ACC112 (cell line): ENCODE measurements at regions not wholly inside any gene's neighbourhood (a gene's known extent, or its start where the extent isn't known, plus 50 kb on each side); places are given as distances from the start of the nearest gene placed in this dataset.

Experiments used
- H2AFZ ChIP-seq: fragments of 200-600 bp; sonication (generic); one replicate; pipeline ENCODE4 v1.6.0; 2017; ENCODE audit warnings: antibody characterized with exemption, low read length; ENCODE audit not compliant: unreplicated experiment
- H3K27ac ChIP-seq: fragments of 200-600 bp; sonication (generic); 2 replicates; pipeline ENCODE4 v1.5.1; 2014; ENCODE audit warnings: low read depth, mild to moderate bottlenecking, antibody characterized with exemption, low read length, moderate library complexity
- H3K27me3 ChIP-seq: fragments of 200-600 bp; sonication (generic); 2 replicates; pipeline ENCODE4 v1.6.1; 2014; ENCODE audit warnings: mild to moderate bottlenecking, antibody characterized with exemption, low read length, moderate library complexity, mixed read lengths; ENCODE audit not compliant: insufficient read depth
- H3K36me3 ChIP-seq: fragments of 200-600 bp; sonication (generic); 2 replicates; pipeline ENCODE4 v1.6.1; 2016; ENCODE audit warnings: mild to moderate bottlenecking, antibody characterized with exemption, low read length, moderate library complexity, mixed read lengths; ENCODE audit not compliant: insufficient read depth
- H3K4me1 ChIP-seq: fragments of 200-600 bp; sonication (generic); one replicate; pipeline ENCODE4 v1.6.1; 2016; ENCODE audit warnings: low read length, mixed read lengths; ENCODE audit not compliant: insufficient read depth, unreplicated experiment, control insufficient read depth
- H3K4me3 ChIP-seq: fragments of 200-600 bp; sonication (generic); 2 replicates; pipeline ENCODE4 v1.5.1; 2014; ENCODE audit warnings: mild to moderate bottlenecking, low read depth, low read length
- H3K79me2 ChIP-seq: fragments of 200-600 bp; sonication (generic); one replicate; pipeline ENCODE4 v1.6.0; 2016; ENCODE audit warnings: low read length; ENCODE audit not compliant: control insufficient read depth, unreplicated experiment, insufficient read depth

DNA sequence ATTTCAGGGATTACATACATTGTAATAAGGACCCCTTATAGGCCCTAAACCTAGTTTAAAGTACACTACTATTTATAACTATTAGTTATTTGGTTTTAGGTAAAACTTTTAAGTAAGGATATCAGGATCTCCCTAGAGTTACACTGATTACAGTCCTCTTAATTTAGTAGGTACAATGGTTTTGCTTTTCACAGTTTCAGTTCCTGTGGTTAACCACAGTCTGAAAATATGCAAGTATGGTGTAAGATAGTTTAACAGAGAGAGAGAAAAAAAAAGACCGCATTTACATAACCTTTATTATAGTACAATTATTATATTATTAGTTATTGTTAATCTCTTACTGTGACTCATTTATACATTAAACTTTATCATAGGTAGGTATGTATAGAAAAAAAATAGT, 725.3 kb upstream of the PTPRD start:
- H3K4me3 ChIP-seq = no peak overlapping the region
- no peaks in the 10 kb centered on the region for H3K36me3 ChIP-seq
- H3K4me1 ChIP-seq = no peaks in the 10 kb centered on the region
- no peak overlapping the region for H2AFZ ChIP-seq
- no peaks in the 10 kb centered on the region for H3K79me2 ChIP-seq
- no peak overlapping the region for H3K27ac ChIP-seq
- no peaks in the 10 kb centered on the region for H3K27me3 ChIP-seq

- no peaks in the 10 kb centered on the region for H3K36me3 ChIP-seq
- no peaks in the 10 kb centered on the region for H3K4me1 ChIP-seq
- H3K4me3 ChIP-seq = no peak overlapping the region
- H3K27ac ChIP-seq = no peak overlapping the region
- no peak overlapping the region for H2AFZ ChIP-seq
- H3K79me2 ChIP-seq = no peaks in the 10 kb centered on the region
- no peaks in the 10 kb centered on the region for H3K27me3 ChIP-seq
Observed at GRCh38 chr9:11340654-11341053, 727.9 kb upstream of the PTPRD start.

DNA sequence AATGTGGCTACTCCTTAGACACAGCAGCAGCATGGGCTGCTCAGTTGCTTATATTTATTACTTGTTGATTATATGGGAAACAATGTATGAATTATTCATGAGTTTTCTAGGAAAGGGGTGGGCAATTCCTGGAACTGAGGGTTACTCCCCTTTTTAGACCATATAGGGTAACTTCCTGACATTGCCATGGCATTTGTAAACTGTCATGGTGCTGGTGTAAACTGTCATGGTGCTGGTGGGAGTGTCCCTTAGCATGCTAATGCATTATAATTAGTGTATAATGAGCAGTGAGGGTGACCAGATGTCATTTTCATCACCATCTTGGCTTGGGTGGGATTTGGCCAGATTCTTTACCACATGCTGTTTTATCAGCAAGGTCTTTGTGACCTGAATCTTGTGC, 734.6 kb upstream of the PTPRD start:
- Histone ChIP-seq H3K36me3 (no peaks in the 10 kb centered on the region), H2AFZ (no peak overlapping the region), H3K4me1 (no peaks in the 10 kb centered on the region), H3K79me2 (no peaks in the 10 kb centered on the region), H3K27ac (no peak overlapping the region), H3K27me3 (no peaks in the 10 kb centered on the region), H3K4me3 (no peak overlapping the region)

DNA sequence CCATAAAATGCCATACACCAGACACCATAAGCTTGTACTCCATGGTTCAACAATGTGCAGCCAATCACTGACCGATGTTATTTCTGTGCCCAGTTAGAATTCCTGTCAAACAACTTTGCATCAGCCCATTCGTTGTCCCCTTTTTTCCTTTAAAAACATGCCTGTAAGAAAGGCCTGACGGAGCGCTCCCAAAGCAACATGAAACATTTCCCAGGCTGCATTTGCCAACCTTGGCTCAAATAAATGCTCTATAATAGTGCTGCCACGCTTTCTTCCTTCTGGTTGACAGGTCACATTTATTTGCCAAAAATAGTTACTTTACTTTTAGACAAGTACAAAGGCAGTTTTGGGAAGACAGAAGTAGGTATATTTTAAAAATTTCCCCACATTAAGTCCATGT, 735.6 kb upstream of the PTPRD start:
- Histone ChIP-seq H3K79me2 (no peaks in the 10 kb centered on the region), H3K27me3 (no peaks in the 10 kb centered on the region), H3K4me1 (no peaks in the 10 kb centered on the region), H3K4me3 (no peak overlapping the region), H3K27ac (no peak overlapping the region), H3K36me3 (no peaks in the 10 kb centered on the region), H2AFZ (no peak overlapping the region)

GRCh38 chr9:11349187-11349586, 736.4 kb upstream of the PTPRD start:
- Histone ChIP-seq H3K4me3 (no peak overlapping the region), H3K27ac (no peak overlapping the region)

GRCh38 chr9:11352612-11353011, 739.8 kb upstream of the PTPRD start:
- Histone ChIP-seq H3K27me3 (no peaks in the 10 kb centered on the region), H3K36me3 (no peaks in the 10 kb centered on the region), H2AFZ (no peak overlapping the region), H3K4me1 (no peaks in the 10 kb centered on the region), H3K4me3 (no peak overlapping the region), H3K79me2 (no peaks in the 10 kb centered on the region), H3K27ac (no peak overlapping the region)

More at GRCh38 chr9:11349187-11349586, 736.4 kb upstream of the PTPRD start:
- no peaks in the 10 kb centered on the region for H3K4me1 ChIP-seq
- no peaks in the 10 kb centered on the region for H3K79me2 ChIP-seq
- H3K27me3 ChIP-seq = no peaks in the 10 kb centered on the region
- H2AFZ ChIP-seq = no peak overlapping the region
- H3K36me3 ChIP-seq = no peaks in the 10 kb centered on the region

- Histone ChIP-seq H3K79me2 (no peaks in the 10 kb centered on the region), H3K36me3 (no peaks in the 10 kb centered on the region), H2AFZ (no peak overlapping the region), H3K4me1 (no peaks in the 10 kb centered on the region), H3K4me3 (no peak overlapping the region), H3K27ac (no peak overlapping the region), H3K27me3 (no peaks in the 10 kb centered on the region)
Observed at GRCh38 chr9:11356067-11356466, 743.3 kb upstream of the PTPRD start.

GRCh38 chr9:11366585-11367129, 753.9 kb upstream of the PTPRD start:
- H3K27ac ChIP-seq = no peak overlapping the region
- H3K36me3 ChIP-seq = no peaks in the 10 kb centered on the region
- no peak overlapping the region for H3K4me3 ChIP-seq
- no peak overlapping the region for H2AFZ ChIP-seq
- H3K79me2 ChIP-seq = no peaks in the 10 kb centered on the region
- H3K27me3 ChIP-seq = no peaks in the 10 kb centered on the region
- H3K4me1 ChIP-seq = no peaks in the 10 kb centered on the region

GRCh38 chr9:11374926-11375325, 762.1 kb upstream of the PTPRD start:
- Histone ChIP-seq H3K4me1 (no peaks in the 10 kb centered on the region), H3K27ac (no peak overlapping the region), H3K4me3 (no peak overlapping the region), H3K27me3 (no peaks in the 10 kb centered on the region), H3K36me3 (no peaks in the 10 kb centered on the region), H2AFZ (no peak overlapping the region), H3K79me2 (no peaks in the 10 kb centered on the region)

GRCh38 chr9:11402621-11403020, 789.8 kb upstream of the PTPRD start:
- no peaks in the 10 kb centered on the region for H3K79me2 ChIP-seq
- H3K36me3 ChIP-seq = no peaks in the 10 kb centered on the region
- H3K4me3 ChIP-seq = no peak overlapping the region
- H3K4me1 ChIP-seq = no peaks in the 10 kb centered on the region
- H3K27ac ChIP-seq = no peak overlapping the region
- H3K27me3 ChIP-seq = no peaks in the 10 kb centered on the region
- H2AFZ ChIP-seq = no peak overlapping the region

- no peak overlapping the region for H3K27ac ChIP-seq
- no peaks in the 10 kb centered on the region for H3K36me3 ChIP-seq
- H3K4me1 ChIP-seq = no peaks in the 10 kb centered on the region
- no peaks in the 10 kb centered on the region for H3K27me3 ChIP-seq
- no peak overlapping the region for H3K4me3 ChIP-seq
- no peaks in the 10 kb centered on the region for H3K79me2 ChIP-seq
- H2AFZ ChIP-seq = no peak overlapping the region
Observed at GRCh38 chr9:11414241-11414640, 801.4 kb upstream of the PTPRD start.
